SK-N-SH treated with all-trans-retinoic acid at 6 μM for 48 hours (cell line): ENCODE measurements at regions not wholly inside any gene's neighbourhood (a gene's known extent, or its start where the extent isn't known, plus 50 kb on each side); places are given as distances from the start of the nearest gene placed in this dataset.

Experiments
- ARNTL ChIP-seq: fragments of 450-650 bp; formaldehyde crosslinking; IDR thresholded peaks from 2 replicates; pipeline ENCODE4 v1.5.0; 2020; ENCODE audit warnings: low read depth, mild to moderate bottlenecking, moderate library complexity, borderline replicate concordance
- GLIS3 ChIP-seq: fragments of 250-450 bp; sonication (Bioruptor Pico); IDR thresholded peaks from 2 replicates; pipeline ENCODE4 v1.5.0; 2020; ENCODE audit warnings: mild to moderate bottlenecking, moderate library complexity
- ISL1 ChIP-seq: fragments of 250-450 bp; sonication (Bioruptor Pico); IDR thresholded peaks from 2 replicates; pipeline ENCODE4 v2.1.2; 2022; ENCODE audit warnings: mild to moderate bottlenecking, moderate library complexity
- OSR1 ChIP-seq: fragments of 250-450 bp; sonication (Bioruptor Pico); IDR thresholded peaks from 2 replicates; pipeline ENCODE4 v1.8.0; 2022; ENCODE audit warnings: moderate library complexity, mild to moderate bottlenecking, inconsistent platforms
- PATZ1 ChIP-seq: fragments of 250-450 bp; sonication (Bioruptor Pico); IDR thresholded peaks from 2 replicates; pipeline ENCODE4 v1.8.0; 2020; ENCODE audit warnings: mild to moderate bottlenecking, moderate library complexity, borderline replicate concordance
- POU6F1 ChIP-seq: fragments of 250-450 bp; sonication (Bioruptor Pico); IDR thresholded peaks from 2 replicates; pipeline ENCODE4 v1.8.0; 2021; ENCODE audit warnings: low read depth, mild to moderate bottlenecking, moderate library complexity, borderline replicate concordance
- TCF4 ChIP-seq: fragments of 250-450 bp; sonication (Bioruptor Pico); IDR thresholded peaks from 2 replicates; pipeline ENCODE4 v1.8.0; 2021; ENCODE audit warnings: mild to moderate bottlenecking, moderate library complexity, borderline replicate concordance
- TSHZ2 ChIP-seq: fragments of 250-450 bp; sonication (Bioruptor Pico); IDR thresholded peaks from 2 replicates; pipeline ENCODE4 v1.5.0; 2020; ENCODE audit warnings: mild to moderate bottlenecking, moderate library complexity
- ZFP30 ChIP-seq: fragments of 450-650 bp; formaldehyde crosslinking; IDR thresholded peaks from 2 replicates; pipeline ENCODE4 v1.5.0; 2022; ENCODE audit warnings: mild to moderate bottlenecking, moderate library complexity
- ZNF8 ChIP-seq: fragments of 450-650 bp; formaldehyde crosslinking; IDR thresholded peaks from 2 replicates; pipeline ENCODE4 v1.5.0; 2020; ENCODE audit warnings: mild to moderate bottlenecking, moderate library complexity

- TF ChIP-seq ISL1 (CRISPR knock-in tag): no peak
- TF ChIP-seq ARNTL: no peak
- TF ChIP-seq POU6F1 (CRISPR knock-in tag): no peak
- no peak for TF ChIP-seq PATZ1 (CRISPR knock-in tag)
- TF ChIP-seq OSR1 (CRISPR knock-in tag): no peak
- TF ChIP-seq ZNF8 (CRISPR knock-in tag): no peak
- no peak for TF ChIP-seq GLIS3
- no peak for TF ChIP-seq TSHZ2 (CRISPR knock-in tag)
- no peak for TF ChIP-seq TCF4 (CRISPR knock-in tag)
- TF ChIP-seq ZFP30 (CRISPR knock-in tag): no peak
These were observed 133.8 kb upstream of the ATP6AP2 start for GRCh38 chrX:40446921-40447320.
